ENCODE measurements at regions not wholly inside any gene's neighbourhood (a gene's known extent, or its start where the extent isn't known, plus 50 kb on each side); places are given as distances from the start of the nearest gene placed in this dataset.

- no peak for TF ChIP-seq CTCF (conservative IDR thresholded peaks at IDR 0.05)
- Histone ChIP-seq H3T11ph (ENCODE audit: low read length) (no peak overlapping the region), H2AK5ac (ENCODE audit: insufficient read length, low read length) (no peak overlapping the region), H2BK15ac (ENCODE audit: low read depth, low read length) (no peak overlapping the region), H4K91ac (ENCODE audit: insufficient read length, low read depth, low read length) (no peak overlapping the region), H4K5ac (ENCODE audit: insufficient read length, low read depth, low read length) (no peak overlapping the region), H2BK120ac (ENCODE audit: low read depth, low read length, poor library complexity, severe bottlenecking) (no peak overlapping the region), H3K4ac (ENCODE audit: low read depth, low read length) (no peak overlapping the region), H3K9me3 (ENCODE audit: control insufficient read depth, low read depth, low read length) (no peaks in the 10 kb centered on the region), H3K79me2 (ENCODE audit: insufficient read depth, low read length) (no peaks in the 10 kb centered on the region), H2AFZ (ENCODE audit: low read length) (no peak overlapping the region), H2BK12ac (ENCODE audit: insufficient read length, low read depth, low read length) (no peak overlapping the region), H4K8ac (replicated peaks; ENCODE audit: insufficient read length, low read depth, low read length) (no peak overlapping the region), H3K4me1 (ENCODE audit: insufficient read depth, low read length) (peaks cover 3% of the 10 kb centered on the region), H3K23me2 (ENCODE audit: insufficient read length, low read depth, low read length, poor library complexity, severe bottlenecking) (no peaks in the 10 kb centered on the region), H3K79me1 (ENCODE audit: insufficient read depth, low read depth, low read length, poor library complexity, severe bottlenecking) (no peaks in the 10 kb centered on the region), H3K4me2 (ENCODE audit: insufficient read depth, insufficient read length, low read length) (no peak overlapping the region), H3K23ac (ENCODE audit: insufficient read length, low read depth, low read length) (no peak overlapping the region), H3K27me3 (ENCODE audit: insufficient read depth, low read length) (no peaks in the 10 kb centered on the region), H3K27ac (ENCODE audit: insufficient read length, low read depth, low read length) (no peak overlapping the region), H2BK20ac (ENCODE audit: low read depth, low read length, poor library complexity, severe bottlenecking) (no peak overlapping the region), H3K18ac (ENCODE audit: insufficient read length, low read depth, low read length) (no peak overlapping the region), H2BK5ac (ENCODE audit: insufficient read length, low read length) (no peak overlapping the region), H3K14ac (ENCODE audit: insufficient read depth, low read length) (no peak overlapping the region), H3K9ac (ENCODE audit: extremely low read depth, insufficient read length, low read length) (no peak overlapping the region), H3K56ac (ENCODE audit: insufficient read length, low read depth, low read length) (no peak overlapping the region), H4K20me1 (ENCODE audit: control insufficient read depth, insufficient read depth, insufficient read length) (no peaks in the 10 kb centered on the region)
- Mint-ChIP-seq H3K9me3 (peaks cover 3 to 4% of the 10 kb centered on the region in 2 experiments; a peak in 2 of 5 replicates), H3K27me3 (ENCODE audit: low read depth) (peaks cover 8% of the 10 kb centered on the region), H3K27ac (no peak overlapping the region), H3K4me1 (peaks cover 17 to 22% of the 10 kb centered on the region in 2 experiments), H3K4me3 (no peak overlapping the region), H3K36me3 (ENCODE audit: insufficient read depth in 1 of 3, low read depth in 3 of 3) (no peaks in the 10 kb centered on the region; a peak in 1 of 7 replicates)
- DNase-seq, result no peak
- no CpG with 5 or more reads among the region's 2 CpGs for WGBS (ENCODE audit: extremely low coverage, insufficient read length, low lambda C conversion rate)
Measured at GRCh38 chr1:234774971-234775370, 165.0 kb upstream of the IRF2BP2 start.

Measured in H9 (cell line).